HPDE6-E6E7 (cell line): ENCODE measurements at regions not wholly inside any gene's neighbourhood (a gene's known extent, or its start where the extent isn't known, plus 50 kb on each side); places are given as distances from the start of the nearest gene placed in this dataset.

ENCODE experiments used
- DNase-seq: peaks from one replicate; pipeline ENCODE4 v3.0.0; 2011; ENCODE audit warnings: missing footprints; ENCODE audit errors: extremely low spot score

GRCh38 chr2:45275242-45275805 lies 266.1 kb upstream of the SIX2 start:
- DNase-seq, result peak; percentile 31

DNA sequence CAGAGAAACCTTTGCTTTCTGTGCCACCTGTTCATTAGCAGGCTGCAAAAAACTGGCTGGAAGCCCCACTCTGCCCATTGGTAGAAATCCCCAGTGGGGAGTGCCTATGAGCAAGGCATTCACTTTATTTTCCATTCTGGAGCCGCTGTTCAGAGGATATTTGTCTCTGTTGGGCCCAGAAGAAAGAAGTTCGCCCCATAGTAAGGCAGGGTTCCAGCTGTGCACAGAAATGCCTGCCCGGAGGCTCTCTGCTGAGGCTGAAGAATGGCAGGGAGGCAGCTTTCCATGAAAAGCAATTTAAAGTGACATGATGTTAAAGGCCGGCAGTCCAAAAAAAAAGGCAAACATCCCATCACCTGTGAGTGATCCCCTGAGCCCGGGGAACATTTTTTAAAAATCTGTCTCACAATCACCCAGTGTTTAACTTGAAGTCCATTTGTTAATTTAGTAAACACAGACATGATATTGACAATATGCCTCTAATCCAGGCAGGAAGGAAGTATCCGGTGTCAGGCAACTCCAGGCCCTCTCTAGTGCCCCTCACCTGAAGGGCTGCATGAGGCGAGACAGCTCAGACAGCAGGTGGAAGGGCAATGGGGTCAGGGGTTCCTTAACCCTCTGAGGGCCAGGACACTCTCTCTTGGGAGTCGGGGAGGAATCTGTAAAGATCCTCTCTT lies 265.1 kb upstream of the SIX2 start:
- no peak for DNase-seq

GRCh38 chr2:45273412-45274249 lies 264.4 kb upstream of the SIX2 start:
- no peak for DNase-seq

DNA sequence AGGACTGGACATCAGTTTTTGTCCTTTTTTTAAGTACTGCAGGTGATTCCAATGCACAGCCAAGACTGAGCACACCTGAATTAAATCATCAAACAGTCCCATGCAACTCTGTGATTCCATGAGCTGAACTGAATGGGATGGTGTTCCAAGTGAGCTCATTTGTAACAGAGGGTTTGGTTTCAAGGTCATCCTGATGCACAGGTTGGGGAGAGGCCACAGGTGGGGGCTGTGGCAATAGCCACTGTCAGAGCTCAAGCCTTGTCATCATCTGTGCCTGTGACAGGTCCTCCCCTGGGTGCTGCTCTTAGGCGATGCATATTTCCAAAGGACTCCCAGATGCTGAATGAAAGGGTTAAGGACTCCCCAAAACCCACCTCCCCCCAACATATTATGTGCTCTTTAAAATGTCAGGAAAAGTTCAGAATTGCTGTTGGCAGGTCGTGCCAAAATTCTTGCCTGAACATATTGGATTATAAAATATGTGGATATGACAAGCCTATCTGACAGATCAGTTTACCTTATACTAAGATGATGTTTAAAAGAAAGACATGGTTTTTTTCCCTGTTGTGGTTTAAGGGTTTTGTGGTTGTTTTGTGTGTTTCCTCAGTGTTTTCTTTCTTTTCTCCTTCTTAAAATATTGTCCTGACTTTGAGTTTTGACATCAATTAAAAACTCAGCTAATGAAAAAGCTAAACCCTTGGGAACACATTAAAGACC lies 263.5 kb upstream of the SIX2 start:
- DNase-seq, result no peak

DNA sequence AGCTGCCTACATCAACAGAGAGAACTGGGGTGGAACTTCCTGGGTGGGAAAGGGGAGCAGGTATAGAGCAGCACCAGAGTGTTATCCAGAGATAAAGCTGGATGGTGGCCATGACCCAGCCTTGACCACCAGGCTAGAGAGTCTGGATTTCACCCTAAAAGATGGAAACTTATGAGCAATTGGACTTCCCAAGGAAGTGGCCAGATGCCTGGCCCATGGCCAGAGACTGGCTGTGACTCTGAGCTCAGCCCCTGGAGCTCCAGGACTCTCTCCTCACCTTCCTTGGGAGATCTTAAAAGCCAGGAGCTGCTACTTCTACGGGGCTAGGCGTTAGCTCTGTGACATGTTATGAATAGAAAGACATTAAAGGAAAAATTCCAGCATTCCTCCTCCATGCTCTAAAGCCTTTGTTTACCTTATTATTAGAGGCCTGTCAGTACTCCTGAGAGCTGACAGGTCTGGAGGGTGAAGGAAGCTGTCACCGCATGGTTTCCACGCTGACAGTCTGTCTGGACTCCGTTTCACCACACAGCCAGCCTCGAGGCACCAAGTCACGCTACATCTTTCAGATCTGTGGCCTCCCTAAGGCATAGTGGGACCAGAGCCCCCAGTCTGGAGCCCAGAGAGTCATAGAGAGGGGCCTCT lies 260.0 kb upstream of the SIX2 start:
- DNase-seq, result no peak

DNA sequence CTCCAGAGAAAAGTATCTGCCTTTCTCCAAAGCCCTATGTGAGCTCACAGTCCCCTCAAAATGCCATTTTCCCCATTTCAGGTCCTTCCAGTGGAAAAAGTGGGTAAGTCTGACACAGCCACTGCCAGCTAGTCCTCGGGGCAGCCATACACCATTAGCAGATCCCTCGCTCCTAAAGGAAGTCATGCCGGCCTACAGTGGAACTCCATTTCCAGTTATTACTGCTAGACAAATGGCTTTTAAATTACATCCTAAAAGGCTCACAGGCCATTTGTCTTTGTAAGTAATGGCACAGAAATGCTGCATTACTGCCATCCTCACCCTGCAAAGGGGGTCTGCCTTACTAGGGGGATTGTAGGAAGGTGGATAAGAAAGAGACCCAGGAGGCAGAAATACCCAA lies 259.4 kb upstream of the SIX2 start:
- DNase-seq, result no peak

GRCh38 chr2:45267062-45267792 lies 258.0 kb upstream of the SIX2 start:
- DNase-seq, result no peak

DNA sequence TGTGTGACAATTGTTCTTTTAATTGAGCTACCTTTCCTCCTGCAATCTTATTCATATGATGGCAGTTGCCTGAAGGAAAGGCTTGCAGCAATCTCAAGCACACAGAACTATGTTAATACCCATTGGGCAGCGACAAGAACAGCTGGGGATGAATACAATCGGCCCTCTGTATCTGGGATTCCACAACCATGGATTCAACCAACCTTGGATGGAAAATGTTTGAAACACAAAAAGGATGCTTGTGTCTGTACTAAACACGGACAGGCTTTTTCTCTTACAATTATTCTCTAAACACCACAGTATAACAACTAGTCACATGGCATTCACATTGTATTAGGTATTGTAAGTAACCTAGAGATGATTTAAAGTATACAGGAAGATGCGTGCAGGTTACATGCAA lies 256.1 kb upstream of the SIX2 start:
- DNase-seq, result no peak

DNA sequence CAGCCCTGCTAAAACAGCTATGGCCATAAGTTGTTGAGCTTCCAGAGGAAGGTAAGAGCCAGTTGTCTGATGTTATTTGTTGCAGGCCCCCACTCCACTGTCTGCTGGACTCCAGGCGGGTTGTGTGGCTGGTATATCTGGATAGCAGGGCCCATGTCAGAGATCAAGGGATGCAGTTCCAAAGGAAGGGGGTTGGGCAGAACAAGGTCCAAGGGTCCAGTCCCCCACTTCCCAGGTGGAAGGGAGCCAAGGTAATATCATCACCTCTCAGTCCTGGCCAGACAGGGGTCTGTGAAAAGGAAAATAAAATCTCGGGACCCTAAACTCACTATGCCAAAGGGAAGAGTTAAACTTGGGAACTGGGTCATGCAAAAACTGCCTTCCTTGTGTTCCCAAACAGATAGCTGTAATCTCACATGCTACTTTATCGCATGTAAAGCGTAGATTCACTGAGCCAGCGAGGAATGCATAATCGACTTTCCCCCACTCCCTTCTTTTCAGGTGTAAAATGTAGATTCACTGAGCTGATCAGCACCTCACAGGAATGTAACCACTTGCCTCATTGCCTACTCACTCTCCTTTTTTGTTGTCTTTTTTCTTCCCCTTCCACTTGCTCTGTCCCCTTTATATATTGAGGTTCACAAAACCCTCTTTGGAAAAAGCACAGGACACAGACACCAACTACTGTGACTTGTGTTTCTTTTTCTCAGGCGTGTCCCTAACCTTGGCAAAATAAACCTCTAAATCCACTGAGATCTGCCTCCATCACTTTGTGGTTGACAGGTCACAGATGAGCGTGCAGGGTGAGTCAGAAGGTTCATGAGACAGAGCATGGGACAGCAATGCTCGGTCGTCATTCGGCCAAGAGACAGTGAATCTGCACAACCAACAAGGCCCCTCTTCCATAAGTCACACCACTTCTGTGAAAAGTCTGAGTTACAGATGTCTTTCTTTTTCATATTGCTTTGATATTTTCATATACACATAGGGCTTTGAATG lies 255.3 kb upstream of the SIX2 start:
- no peak for DNase-seq

GRCh38 chr2:45263147-45263546 lies 253.9 kb upstream of the SIX2 start:
- DNase-seq, result no peak

- DNase-seq, result no peak
Observed at GRCh38 chr2:45261746-45262145, 252.5 kb upstream of the SIX2 start.

DNA sequence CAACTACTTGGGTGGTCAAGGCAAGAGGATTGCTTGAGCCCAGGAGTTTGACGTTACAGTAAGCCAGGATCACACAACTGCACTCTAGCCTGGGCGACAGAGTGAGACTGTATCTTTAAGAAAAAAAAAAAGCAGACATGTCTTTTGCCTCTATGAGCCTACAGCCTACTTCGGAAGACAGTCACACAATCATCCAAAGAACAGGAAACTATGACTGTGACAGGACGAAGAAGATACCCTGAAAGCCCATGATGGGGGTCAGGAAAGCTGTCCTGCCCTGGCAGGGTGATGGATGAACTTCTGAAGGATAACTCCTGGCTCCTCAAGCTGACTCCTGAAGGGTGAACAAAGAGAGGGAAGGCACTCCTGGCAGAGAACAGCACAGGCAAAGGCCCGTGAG lies 251.7 kb upstream of the SIX2 start:
- DNase-seq, result no peak

GRCh38 chr2:45259547-45260160 lies 250.4 kb upstream of the SIX2 start:
- no peak for DNase-seq

DNA sequence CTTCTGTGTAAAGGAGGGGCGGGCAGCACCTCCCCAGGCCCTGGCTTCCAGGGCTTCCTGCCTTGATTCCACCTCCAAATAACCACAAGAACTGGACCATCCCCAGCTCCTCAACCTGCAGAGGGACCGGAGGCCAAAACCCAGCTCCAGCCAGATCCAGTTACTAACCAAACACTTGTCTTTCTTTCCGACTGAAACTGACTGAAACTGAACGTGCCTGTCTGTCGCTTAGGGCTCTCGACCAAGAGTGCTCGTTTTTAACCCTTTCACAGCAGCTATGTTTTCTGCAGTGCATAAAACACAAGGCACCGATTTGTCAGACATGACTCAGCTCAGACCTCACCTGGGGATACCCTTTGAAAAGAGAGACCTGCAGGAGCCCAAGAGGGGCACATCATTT lies 249.9 kb upstream of the SIX2 start:
- DNase-seq, result no peak

- no peak for DNase-seq
Observed at GRCh38 chr2:45258311-45258710, 249.1 kb upstream of the SIX2 start.

GRCh38 chr2:45257820-45258219 lies 248.6 kb upstream of the SIX2 start:
- no peak for DNase-seq

- DNase-seq, result no peak
Observed at GRCh38 chr2:45256867-45257641, 247.8 kb upstream of the SIX2 start.

GRCh38 chr2:45256173-45256866 lies 247.1 kb upstream of the SIX2 start:
- DNase-seq, result no peak
